ENCODE measurements at regions not wholly inside any gene's neighbourhood (a gene's known extent, or its start where the extent isn't known, plus 50 kb on each side); places are given as distances from the start of the nearest gene placed in this dataset.
"Not testable (repeated sequence)": the region's sequence is repeated elsewhere in the genome, so short reads cannot be mapped to it uniquely, and the experiment has no call there.

DNA sequence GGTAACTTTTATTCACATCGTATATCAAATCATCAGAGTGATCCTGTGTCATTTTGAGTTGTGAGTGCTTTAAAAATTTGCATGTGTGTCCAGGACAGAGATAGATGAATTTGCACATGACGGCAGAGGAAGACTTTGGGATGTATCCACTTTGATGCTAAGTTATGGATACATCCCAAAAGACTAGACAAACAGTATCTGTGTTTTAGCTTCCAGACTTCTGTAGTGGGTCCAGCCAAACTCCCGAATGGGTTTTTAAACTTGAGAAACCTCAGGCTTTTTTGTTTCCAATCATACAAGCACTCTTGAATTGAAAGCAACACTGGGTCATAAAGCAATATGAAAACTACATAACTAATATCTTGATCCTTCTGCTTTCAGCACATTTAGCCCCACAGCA is 213.8 kb downstream of the C9orf152 start:
- H3K4me1 ChIP-seq = no peaks in the 10 kb centered on the region
- H3K36me3 ChIP-seq = no peaks in the 10 kb centered on the region
- H3K27ac ChIP-seq = no peak overlapping the region
- no peak overlapping the region for H3K4me3 ChIP-seq
- no peak for TF ChIP-seq POLR2A (IDR thresholded peaks at IDR 0.05)
- TF ChIP-seq EP300 (IDR thresholded peaks at IDR 0.05) = no peak
- TF ChIP-seq, protein P1, sequence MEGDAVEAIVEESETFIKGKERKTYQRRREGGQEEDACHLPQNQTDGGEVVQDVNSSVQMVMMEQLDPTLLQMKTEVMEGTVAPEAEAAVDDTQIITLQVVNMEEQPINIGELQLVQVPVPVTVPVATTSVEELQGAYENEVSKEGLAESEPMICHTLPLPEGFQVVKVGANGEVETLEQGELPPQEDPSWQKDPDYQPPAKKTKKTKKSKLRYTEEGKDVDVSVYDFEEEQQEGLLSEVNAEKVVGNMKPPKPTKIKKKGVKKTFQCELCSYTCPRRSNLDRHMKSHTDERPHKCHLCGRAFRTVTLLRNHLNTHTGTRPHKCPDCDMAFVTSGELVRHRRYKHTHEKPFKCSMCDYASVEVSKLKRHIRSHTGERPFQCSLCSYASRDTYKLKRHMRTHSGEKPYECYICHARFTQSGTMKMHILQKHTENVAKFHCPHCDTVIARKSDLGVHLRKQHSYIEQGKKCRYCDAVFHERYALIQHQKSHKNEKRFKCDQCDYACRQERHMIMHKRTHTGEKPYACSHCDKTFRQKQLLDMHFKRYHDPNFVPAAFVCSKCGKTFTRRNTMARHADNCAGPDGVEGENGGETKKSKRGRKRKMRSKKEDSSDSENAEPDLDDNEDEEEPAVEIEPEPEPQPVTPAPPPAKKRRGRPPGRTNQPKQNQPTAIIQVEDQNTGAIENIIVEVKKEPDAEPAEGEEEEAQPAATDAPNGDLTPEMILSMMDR (IDR thresholded peaks at IDR 0.05) = no peak
- TF ChIP-seq POLR2AphosphoS5 (IDR thresholded peaks at IDR 0.05) = no peak
- H3K27me3 ChIP-seq = no peaks in the 10 kb centered on the region
- H3K9me3 ChIP-seq = no peaks in the 10 kb centered on the region
- WGBS, 2 donors (ENCODE audit: low coverage in 1 of 2) = 40 to 70% methylated on average over 2 to 3 of the region's 3 CpGs
- ATAC-seq = no peak

DNA sequence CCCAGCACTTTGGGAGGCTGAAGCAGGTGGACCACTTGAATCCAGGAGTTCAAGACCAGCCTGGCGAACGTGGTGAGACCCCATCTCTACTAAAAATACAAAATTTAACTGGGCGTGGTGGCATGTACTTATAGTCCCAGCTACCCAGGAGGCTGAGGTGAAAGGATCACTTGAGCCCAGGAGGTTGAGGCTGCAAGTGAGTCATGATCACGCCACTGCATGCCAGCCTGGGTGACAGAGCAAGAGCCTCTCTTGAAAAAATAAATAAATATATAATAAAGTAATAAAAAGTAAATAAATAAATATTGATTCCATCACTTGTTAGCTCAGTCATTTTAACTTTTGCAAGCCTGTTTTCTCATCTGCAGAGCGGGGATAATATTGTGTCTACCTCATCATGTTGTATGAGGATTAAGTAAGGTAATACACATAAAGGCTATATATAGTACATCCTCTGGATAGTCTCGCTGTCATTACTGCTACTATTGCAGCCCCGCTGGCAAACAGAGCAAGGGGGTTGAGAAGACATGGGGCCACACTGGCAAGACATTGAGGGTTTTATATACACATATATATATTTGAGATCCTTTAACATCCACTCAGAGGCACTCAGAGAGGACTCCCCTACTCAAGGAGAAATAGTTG is 210.9 kb downstream of the C9orf152 start:
- 85 to 100% methylated on average over 4 to 7 of the region's 7 CpGs for WGBS, 2 donors (ENCODE audit: low coverage in 1 of 2)
- no peak for ATAC-seq

DNA sequence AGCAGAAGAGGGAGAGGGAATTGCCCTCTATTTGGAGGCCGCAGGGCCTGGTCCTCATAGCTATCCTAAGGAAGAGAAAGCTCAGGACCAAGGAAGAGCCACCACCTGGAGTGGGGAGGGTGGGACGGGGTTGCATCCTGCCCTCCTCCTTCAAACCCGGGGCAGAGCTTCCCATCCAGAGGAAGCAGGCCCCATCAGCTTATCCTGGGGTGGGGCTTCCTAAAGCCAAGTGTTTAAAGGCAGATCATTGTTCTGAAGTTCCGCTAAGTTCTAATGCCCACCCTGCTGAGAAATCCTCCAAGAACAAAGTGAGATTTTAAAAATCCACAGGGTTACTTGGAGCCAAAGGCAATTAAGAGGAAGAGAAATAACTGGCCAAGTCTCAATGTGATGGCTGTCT is 210.3 kb downstream of the C9orf152 start:
- WGBS, 2 donors (ENCODE audit: low coverage in 1 of 2) = 94 to 100% methylated on average over 1 to 3 of the region's 4 CpGs
- H3K27me3 ChIP-seq = no peaks in the 10 kb centered on the region
- no peaks in the 10 kb centered on the region for H3K4me1 ChIP-seq
- ATAC-seq = no peak
- no peak for TF ChIP-seq EP300 (IDR thresholded peaks at IDR 0.05)
- TF ChIP-seq, protein P1 (IDR thresholded peaks at IDR 0.05) = no peak
- no peak for TF ChIP-seq POLR2A (IDR thresholded peaks at IDR 0.05)
- no peak for TF ChIP-seq POLR2AphosphoS5 (IDR thresholded peaks at IDR 0.05)
- no peaks in the 10 kb centered on the region for H3K9me3 ChIP-seq
- H3K27ac ChIP-seq = no peak overlapping the region
- H3K36me3 ChIP-seq = no peaks in the 10 kb centered on the region
- H3K4me3 ChIP-seq = no peak overlapping the region

More for the DNA sequence above, 210.9 kb downstream of the C9orf152 start:
- Histone ChIP-seq H3K4me1 (no peaks in the 10 kb centered on the region), H3K9me3 (no peaks in the 10 kb centered on the region), H3K27me3 (no peaks in the 10 kb centered on the region), H3K4me3 (no peak overlapping the region), H3K36me3 (no peaks in the 10 kb centered on the region), H3K27ac (no peak overlapping the region)
- TF ChIP-seq EP300 (IDR thresholded peaks at IDR 0.05) (no peak), POLR2A (IDR thresholded peaks at IDR 0.05) (no peak), POLR2AphosphoS5 (IDR thresholded peaks at IDR 0.05) (no peak)
- TF ChIP-seq, protein P1 (IDR thresholded peaks at IDR 0.05) = no peak

DNA sequence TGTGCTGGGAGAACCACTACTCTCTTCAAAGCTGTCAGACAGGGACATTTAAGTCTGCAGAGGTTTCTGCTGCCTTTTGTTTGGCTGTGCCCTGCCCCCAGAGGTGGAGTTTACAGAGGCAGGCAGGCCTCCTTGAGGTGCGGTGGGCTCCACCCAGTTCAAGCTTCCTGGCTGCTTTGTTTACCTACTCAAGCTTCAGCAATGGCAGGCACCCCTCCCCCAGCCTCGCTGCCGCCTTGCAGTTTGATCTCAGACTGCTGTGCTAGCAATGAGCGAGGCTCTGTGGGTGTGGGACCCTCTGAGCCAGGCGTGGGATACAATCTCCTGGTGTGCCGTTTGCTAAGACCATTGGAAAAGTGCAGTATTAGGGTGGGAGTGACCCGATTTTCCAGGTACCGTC is 202.4 kb downstream of the C9orf152 start:
- ATAC-seq, H3K4me3 ChIP-seq, H3K36me3 ChIP-seq, H3K27ac ChIP-seq, H3K9me3 ChIP-seq, H3K4me1 ChIP-seq, H3K27me3 ChIP-seq: not testable (repeated sequence)
- 82% methylated on average over 2 of the region's 8 CpGs; no CpG with 5 or more reads in 1 of the 2 donors for WGBS, 2 donors (ENCODE audit: low coverage in 1 of 2)

DNA sequence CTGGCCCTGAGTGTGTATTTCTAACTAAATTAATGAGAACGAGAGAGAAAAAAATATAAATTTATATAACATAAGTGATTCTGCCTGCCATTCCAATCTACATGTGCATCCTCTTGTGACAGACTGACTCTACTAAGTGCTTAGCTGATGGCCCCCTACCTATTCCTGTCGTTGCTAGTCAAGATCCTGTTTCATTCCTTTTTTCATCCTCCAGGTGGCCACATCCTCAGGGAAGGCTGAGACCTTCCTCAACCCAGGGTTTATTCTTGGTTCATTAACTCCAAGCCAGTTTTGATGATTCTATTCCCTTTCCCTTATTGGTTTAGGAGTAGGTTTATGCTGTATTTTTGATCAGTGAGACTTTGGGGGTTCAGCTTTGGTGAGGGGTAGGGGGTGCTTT is 201.3 kb downstream of the C9orf152 start:
- ATAC-seq = no peak
- H3K4me1 ChIP-seq = no peaks in the 10 kb centered on the region
- no peaks in the 10 kb centered on the region for H3K9me3 ChIP-seq
- TF ChIP-seq EP300 (IDR thresholded peaks at IDR 0.05) (no peak), POLR2AphosphoS5 (IDR thresholded peaks at IDR 0.05) (no peak), POLR2A (IDR thresholded peaks at IDR 0.05) (no peak)
- TF ChIP-seq, protein P1 (IDR thresholded peaks at IDR 0.05) = no peak
- no peaks in the 10 kb centered on the region for H3K36me3 ChIP-seq
- H3K4me3 ChIP-seq = no peak overlapping the region
- WGBS, 2 donors (ENCODE audit: low coverage in 1 of 2) = 72 to 86% methylated on average over 2 of the region's 2 CpGs
- H3K27ac ChIP-seq = no peak overlapping the region
- H3K27me3 ChIP-seq = no peaks in the 10 kb centered on the region
